Ectodermal cell (in vitro differentiated cells): ENCODE measurements at regions not wholly inside any gene's neighbourhood (a gene's known extent, or its start where the extent isn't known, plus 50 kb on each side); places are given as distances from the start of the nearest gene placed in this dataset.
"Not testable (repeated sequence)": the region's sequence is repeated elsewhere in the genome, so short reads cannot be mapped to it uniquely, and the experiment has no call there.

Experiments used
- H3K27ac ChIP-seq: 2 replicates; pipeline ENCODE4 v1.7.0; 2013; ENCODE audit warnings: mild to moderate bottlenecking, low read depth, low read length; ENCODE audit not compliant: insufficient read depth, poor library complexity, severe bottlenecking
- H3K27me3 ChIP-seq: 2 replicates; pipeline ENCODE4 v1.7.0; 2013; ENCODE audit warnings: mild to moderate bottlenecking, low read length; ENCODE audit not compliant: insufficient read depth, control insufficient read depth, poor library complexity, severe bottlenecking
- H3K36me3 ChIP-seq: one replicate; pipeline ENCODE4 v1.7.0; 2013; ENCODE audit warnings: low read length; ENCODE audit not compliant: control insufficient read depth, insufficient read depth
- H3K4me1 ChIP-seq: one replicate; pipeline ENCODE4 v1.7.0; 2013; ENCODE audit warnings: low read length; ENCODE audit not compliant: control insufficient read depth, insufficient read depth
- H3K4me3 ChIP-seq: 2 replicates; pipeline ENCODE4 v1.7.0; 2013; ENCODE audit warnings: low read depth, low read length, control low read depth; ENCODE audit not compliant: insufficient read depth
- H3K9me3 ChIP-seq: 2 replicates; pipeline ENCODE4 v1.7.0; 2013; ENCODE audit warnings: mild to moderate bottlenecking, low read length, moderate library complexity; ENCODE audit not compliant: control insufficient read depth
- WGBS, 2 experiments: methylation state at CpG; one replicate each; pipeline ENCODE4 v1.1.7; 2013; ENCODE audit warnings: missing lambda C conversion rate in 2 of 2; 5-methylcytosine and 5-hydroxymethylcytosine counted together

DNA sequence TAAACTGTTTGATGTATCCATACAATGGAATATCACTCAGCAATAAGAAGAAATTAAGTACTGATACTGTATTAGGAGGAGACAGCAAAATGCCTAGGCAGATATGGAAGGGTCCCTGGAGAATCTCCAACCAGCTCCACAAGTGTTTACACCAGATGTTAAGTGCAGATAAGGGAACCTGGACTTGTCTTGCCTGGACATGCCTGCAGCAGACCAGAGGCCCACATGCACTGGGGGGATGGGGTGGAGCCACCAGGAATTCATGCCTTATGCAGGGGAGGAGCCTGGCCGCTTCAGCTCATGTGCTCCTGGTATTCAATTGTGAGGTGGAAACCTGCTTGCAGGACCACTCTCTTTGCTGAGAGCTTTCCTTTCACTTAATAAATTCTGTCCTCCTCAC is 287.6 kb downstream of the LIPI start:
- not testable (repeated sequence) for H3K9me3 ChIP-seq, H3K4me3 ChIP-seq, H3K36me3 ChIP-seq, H3K27ac ChIP-seq, H3K4me1 ChIP-seq, H3K27me3 ChIP-seq
- WGBS, 2 experiments: 57 to 82% methylated on average over 1 of the region's 1 CpG

GRCh38 chr21:13921455-13921854 is 289.3 kb downstream of the LIPI start:
- not testable (repeated sequence) for H3K4me1 ChIP-seq, H3K36me3 ChIP-seq, H3K9me3 ChIP-seq, H3K27ac ChIP-seq, H3K27me3 ChIP-seq, H3K4me3 ChIP-seq
- no CpG with 5 or more reads among the region's 1 CpG for WGBS, 2 experiments

GRCh38 chr21:13907385-13907784 is 297.8 kb downstream of the POTED start:
- H3K27ac ChIP-seq, H3K9me3 ChIP-seq, H3K27me3 ChIP-seq, H3K4me3 ChIP-seq, H3K36me3 ChIP-seq, H3K4me1 ChIP-seq: not testable (repeated sequence)
- 53 to 78% methylated on average over 3 to 6 of the region's 10 CpGs for WGBS, 2 experiments

GRCh38 chr21:13896596-13897247 is 287.1 kb downstream of the POTED start:
- H3K36me3 ChIP-seq, H3K4me1 ChIP-seq, H3K27me3 ChIP-seq, H3K4me3 ChIP-seq, H3K9me3 ChIP-seq, H3K27ac ChIP-seq: not testable (repeated sequence)
- 77 to 78% methylated on average over 4 of the region's 4 CpGs for WGBS, 2 experiments

DNA sequence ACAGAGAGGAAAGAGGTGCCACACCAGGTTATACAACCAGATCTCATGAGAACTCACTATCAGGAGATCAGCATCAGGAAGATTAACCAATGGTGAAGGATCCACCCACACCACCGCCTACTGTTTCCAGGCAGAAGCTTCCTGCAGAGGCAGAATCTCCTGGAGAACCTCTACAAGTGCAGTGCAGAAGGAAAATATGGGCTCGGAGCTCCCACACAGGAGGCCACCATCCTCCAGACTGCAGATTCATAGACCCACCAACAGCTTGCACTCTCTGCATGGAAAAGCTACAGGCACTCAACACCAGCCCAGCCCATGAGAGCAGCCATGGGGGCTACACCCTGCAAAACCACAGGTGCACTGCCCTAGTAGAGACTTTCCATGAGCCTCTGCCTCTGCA is 284.0 kb downstream of the POTED start:
- not testable (repeated sequence) for H3K36me3 ChIP-seq, H3K27ac ChIP-seq, H3K4me1 ChIP-seq, H3K9me3 ChIP-seq, H3K27me3 ChIP-seq, H3K4me3 ChIP-seq
- WGBS, 2 experiments: 30 to 43% methylated on average over 1 to 2 of the region's 2 CpGs

GRCh38 chr21:13893025-13893424 is 283.4 kb downstream of the POTED start:
- H3K27me3 ChIP-seq, H3K36me3 ChIP-seq, H3K9me3 ChIP-seq, H3K4me3 ChIP-seq, H3K27ac ChIP-seq, H3K4me1 ChIP-seq: not testable (repeated sequence)
- 47 to 59% methylated on average over 3 of the region's 4 CpGs for WGBS, 2 experiments

DNA sequence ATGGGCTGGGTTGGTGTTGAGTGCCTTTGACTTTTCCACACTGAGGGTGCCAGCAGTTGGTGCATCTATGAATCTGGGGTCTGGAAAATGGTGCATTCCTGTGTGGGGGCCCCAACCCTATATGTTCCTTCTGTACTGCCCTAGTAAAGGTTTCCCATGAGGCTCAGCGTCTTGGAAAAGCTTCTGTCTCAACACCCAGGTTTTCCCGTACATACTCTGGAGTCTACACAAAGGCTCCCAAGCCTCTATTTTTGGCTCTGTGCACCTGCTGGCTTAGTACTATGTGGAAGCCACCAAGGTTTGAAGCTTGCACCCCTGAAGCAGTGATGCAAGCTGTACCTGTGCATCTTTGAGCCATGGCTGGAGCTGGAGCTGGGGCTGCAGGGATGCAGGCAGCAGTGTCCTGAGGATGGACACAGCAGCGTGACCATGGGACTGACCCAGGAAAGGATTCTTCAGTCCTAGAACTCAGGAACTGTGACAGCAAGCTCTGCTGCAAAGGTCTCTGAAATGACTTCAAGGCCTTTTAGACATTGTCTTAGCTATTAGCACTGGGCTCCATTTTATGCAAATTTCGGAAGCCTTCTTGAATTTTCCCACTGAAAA is 282.7 kb downstream of the POTED start:
- H3K36me3 ChIP-seq, H3K9me3 ChIP-seq, H3K27ac ChIP-seq, H3K4me1 ChIP-seq, H3K27me3 ChIP-seq, H3K4me3 ChIP-seq: not testable (repeated sequence)
- 59 to 63% methylated on average over 4 of the region's 4 CpGs for WGBS, 2 experiments

DNA sequence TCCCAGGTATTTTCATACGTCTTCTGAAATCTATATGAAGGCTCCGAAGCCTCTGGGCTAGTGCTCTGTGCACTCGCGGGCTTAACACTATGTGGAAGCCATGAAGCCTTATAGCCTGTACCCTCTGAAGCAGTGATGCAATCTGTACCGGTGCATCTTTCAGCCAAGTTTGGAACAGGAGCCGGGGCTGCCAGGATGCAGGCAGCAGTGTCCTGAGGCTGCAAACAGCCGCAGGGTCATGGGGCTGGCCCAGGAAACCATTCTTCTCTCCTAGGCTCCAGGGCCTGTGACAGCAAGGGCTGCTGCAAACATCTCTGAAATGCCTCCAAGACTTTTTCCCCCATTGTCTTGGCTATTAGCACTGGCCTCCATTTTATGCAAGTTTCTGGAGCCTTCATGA is 279.6 kb downstream of the POTED start:
- not testable (repeated sequence) for H3K27me3 ChIP-seq, H3K36me3 ChIP-seq, H3K9me3 ChIP-seq, H3K27ac ChIP-seq, H3K4me1 ChIP-seq, H3K4me3 ChIP-seq
- WGBS, 2 experiments: 83% methylated on average over 7 of the region's 7 CpGs

- H3K9me3 ChIP-seq, H3K27ac ChIP-seq, H3K36me3 ChIP-seq, H3K4me1 ChIP-seq, H3K27me3 ChIP-seq, H3K4me3 ChIP-seq: not testable (repeated sequence)
- WGBS, 2 experiments: 72 to 74% methylated on average over 2 of the region's 2 CpGs
These were observed 274.2 kb downstream of the POTED start for GRCh38 chr21:13883641-13884395.

DNA sequence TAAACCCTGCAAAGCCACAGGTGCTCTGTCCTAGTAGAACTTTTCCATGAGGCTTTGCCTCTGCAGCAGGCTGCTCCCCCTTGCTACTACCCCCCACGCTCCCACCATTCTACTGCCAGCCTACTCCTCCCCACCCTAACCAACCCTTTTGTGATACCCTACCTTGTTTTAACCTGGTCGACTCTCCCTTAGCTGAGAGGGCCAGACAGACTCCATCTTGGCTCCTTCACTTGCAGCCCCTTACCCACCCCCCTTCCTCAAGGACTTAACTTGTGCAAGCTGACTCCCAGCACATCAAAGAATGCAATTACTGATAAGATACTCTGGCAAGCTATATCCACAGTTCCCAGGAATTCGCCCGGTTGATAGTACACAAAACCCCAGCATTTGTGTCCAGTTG is 267.9 kb downstream of the POTED start:
- not testable (repeated sequence) for H3K36me3 ChIP-seq, H3K4me3 ChIP-seq, H3K9me3 ChIP-seq, H3K27ac ChIP-seq, H3K4me1 ChIP-seq, H3K27me3 ChIP-seq
- 60 to 86% methylated on average over 4 of the region's 4 CpGs for WGBS, 2 experiments
